ENCODE measurements at regions not wholly inside any gene's neighbourhood (a gene's known extent, or its start where the extent isn't known, plus 50 kb on each side); places are given as distances from the start of the nearest gene placed in this dataset.

DNA sequence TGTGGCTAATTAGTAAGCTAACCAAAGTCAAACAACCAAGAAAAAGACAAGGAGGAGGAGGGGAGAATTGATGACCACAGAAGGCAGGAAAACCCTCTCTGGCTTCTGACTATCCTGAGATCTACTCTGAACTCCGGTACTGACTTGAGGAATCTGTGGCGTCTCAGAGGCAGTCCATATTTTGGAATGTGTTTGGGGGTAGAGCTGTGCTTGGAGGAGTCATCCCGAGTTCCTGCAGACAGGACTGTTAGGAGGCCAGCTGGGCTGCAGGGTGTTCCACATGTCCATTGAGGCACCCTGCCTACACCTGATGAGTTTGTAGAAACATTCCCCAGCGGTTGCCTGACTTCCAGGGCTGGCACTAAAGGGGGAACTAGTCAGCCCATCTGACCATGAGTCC, 91.6 kb downstream of the PLCE1 start:
- TF ChIP-seq, protein P1, sequence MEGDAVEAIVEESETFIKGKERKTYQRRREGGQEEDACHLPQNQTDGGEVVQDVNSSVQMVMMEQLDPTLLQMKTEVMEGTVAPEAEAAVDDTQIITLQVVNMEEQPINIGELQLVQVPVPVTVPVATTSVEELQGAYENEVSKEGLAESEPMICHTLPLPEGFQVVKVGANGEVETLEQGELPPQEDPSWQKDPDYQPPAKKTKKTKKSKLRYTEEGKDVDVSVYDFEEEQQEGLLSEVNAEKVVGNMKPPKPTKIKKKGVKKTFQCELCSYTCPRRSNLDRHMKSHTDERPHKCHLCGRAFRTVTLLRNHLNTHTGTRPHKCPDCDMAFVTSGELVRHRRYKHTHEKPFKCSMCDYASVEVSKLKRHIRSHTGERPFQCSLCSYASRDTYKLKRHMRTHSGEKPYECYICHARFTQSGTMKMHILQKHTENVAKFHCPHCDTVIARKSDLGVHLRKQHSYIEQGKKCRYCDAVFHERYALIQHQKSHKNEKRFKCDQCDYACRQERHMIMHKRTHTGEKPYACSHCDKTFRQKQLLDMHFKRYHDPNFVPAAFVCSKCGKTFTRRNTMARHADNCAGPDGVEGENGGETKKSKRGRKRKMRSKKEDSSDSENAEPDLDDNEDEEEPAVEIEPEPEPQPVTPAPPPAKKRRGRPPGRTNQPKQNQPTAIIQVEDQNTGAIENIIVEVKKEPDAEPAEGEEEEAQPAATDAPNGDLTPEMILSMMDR (IDR thresholded peaks at IDR 0.05), result no peak
- TF ChIP-seq POLR2A (IDR thresholded peaks at IDR 0.05), result no peak

All from heart left ventricle (tissue), 13 donors.